ENCODE measurements at regions not wholly inside any gene's neighbourhood (a gene's known extent, or its start where the extent isn't known, plus 50 kb on each side); places are given as distances from the start of the nearest gene placed in this dataset.

DNA sequence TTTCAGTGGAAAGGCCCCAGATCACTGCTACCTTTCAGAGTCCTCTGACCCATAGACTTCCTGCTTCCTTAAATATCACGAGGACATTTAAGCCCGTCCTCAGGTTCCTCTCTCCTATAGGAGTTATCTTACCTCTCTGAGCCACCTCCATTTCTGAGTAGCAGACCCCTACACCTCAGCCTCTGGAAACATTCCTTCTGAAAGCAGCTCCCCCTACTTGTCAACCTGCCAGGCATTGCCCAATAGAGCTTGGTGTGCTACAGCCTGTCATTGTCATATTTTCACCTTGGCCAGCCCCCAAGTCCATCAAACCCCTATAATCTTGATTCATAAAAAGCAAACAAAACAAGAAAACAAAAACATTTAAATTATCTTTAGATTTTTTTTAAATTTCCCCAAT lies 717.9 kb upstream of the SLC8A1 start:
- TF ChIP-seq, protein P1, sequence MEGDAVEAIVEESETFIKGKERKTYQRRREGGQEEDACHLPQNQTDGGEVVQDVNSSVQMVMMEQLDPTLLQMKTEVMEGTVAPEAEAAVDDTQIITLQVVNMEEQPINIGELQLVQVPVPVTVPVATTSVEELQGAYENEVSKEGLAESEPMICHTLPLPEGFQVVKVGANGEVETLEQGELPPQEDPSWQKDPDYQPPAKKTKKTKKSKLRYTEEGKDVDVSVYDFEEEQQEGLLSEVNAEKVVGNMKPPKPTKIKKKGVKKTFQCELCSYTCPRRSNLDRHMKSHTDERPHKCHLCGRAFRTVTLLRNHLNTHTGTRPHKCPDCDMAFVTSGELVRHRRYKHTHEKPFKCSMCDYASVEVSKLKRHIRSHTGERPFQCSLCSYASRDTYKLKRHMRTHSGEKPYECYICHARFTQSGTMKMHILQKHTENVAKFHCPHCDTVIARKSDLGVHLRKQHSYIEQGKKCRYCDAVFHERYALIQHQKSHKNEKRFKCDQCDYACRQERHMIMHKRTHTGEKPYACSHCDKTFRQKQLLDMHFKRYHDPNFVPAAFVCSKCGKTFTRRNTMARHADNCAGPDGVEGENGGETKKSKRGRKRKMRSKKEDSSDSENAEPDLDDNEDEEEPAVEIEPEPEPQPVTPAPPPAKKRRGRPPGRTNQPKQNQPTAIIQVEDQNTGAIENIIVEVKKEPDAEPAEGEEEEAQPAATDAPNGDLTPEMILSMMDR (conservative IDR thresholded peaks at IDR 0.05) = no peak
- TF ChIP-seq EZH2 (IDR thresholded peaks at IDR 0.05; ENCODE audit: low read depth) = no peak

Measured in PC-9 (cell line).